HG03439 (cell line): ENCODE measurements at regions not wholly inside any gene's neighbourhood (a gene's known extent, or its start where the extent isn't known, plus 50 kb on each side); places are given as distances from the start of the nearest gene placed in this dataset.
"Not testable (repeated sequence)": the region's sequence is repeated elsewhere in the genome, so short reads cannot be mapped to it uniquely, and the experiment has no call there.

Experiments used
- ATAC-seq: cut with Tn5 transposase; IDR thresholded peaks from one replicate; pipeline ENCODE4 v1.9.1; 2021; ENCODE audit warnings: mild to moderate bottlenecking, moderate library complexity; ENCODE audit not compliant: unreplicated experiment

DNA sequence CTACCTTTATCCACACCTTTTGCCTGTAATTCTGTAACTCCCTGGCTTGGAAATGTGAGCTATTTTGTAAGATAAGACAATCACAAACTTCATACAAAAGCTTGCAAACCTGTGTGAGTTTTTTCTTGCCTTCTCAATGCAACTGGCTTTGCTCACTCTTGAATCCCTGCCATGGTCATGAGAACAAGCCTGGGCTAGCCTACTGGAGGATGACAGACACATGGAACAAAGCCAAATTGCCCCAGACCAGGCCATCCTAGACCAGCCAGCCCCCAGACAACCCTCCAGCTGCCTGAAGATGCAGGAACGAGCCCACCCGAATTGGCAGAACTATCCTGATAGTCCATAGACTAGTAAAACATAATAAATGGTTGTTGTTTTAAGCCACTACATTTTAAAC, 466.6 kb upstream of the ERCC4 start:
- ATAC-seq, result no peak

DNA sequence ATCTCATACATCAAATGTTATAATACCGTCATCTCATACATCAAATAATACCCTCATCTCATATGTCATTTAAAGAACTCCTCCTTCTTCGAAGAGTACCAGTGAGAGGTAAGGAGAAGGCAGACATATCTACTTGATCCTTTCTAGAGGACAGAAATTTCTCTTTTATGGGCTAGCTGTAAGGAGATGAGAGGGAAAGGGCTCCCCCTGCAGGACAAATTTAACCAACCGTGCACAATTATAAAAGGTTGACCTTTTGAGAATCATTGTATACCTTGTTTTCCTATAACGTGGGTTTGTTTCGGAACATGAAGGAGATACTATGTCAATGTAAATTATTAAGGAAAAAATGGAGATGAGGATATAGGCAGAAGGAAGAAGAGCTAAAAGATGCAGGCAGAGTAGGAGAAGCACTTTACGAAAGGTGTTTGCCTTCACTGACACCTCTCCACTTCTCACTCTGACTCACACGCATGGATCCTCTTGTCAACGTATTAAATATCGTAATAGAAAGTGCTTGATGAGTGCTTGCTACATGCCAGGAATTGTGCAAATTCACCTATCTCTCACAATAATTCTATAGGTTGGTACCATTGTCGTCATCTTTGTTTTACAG, 465.9 kb upstream of the ERCC4 start:
- ATAC-seq, result no peak

DNA sequence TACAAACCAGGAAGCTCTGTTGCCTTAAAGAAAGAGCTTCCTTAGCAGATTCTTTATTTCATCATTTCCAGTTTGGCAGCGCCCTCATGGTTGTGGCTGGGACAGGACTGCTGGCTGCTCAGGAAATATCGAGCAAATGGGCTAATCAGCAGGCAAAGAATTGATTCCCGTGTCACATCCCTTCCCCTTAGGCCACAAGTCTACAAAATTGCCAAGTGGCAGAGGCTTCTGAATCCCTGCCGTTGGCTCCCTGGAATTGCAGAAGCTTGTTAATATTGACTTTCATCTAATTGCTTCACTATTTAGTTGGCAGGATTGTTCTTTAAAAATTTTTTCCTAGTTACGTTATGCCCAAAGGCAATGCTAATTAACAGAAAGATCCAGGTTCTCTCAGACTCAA, 456.3 kb upstream of the ERCC4 start:
- ATAC-seq, result no peak

DNA sequence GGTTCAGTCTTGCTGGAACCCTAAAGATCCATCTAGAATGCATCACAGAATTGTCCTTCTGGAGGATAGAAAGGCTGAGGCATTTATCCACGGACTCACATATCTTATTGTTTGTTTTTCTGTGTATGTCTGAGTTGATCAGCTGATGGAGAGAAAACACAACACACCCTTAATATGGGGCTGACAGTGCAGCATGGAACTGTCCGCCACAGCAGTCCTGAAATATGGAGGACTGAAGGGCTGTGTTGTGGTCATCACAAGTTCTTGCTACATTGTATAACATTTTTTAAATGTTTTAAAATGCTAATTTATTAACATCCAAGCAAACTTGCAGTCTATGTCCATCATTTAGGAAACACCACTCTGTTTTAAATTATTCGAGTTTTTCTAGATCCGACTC, 448.9 kb upstream of the ERCC4 start:
- ATAC-seq, result no peak

DNA sequence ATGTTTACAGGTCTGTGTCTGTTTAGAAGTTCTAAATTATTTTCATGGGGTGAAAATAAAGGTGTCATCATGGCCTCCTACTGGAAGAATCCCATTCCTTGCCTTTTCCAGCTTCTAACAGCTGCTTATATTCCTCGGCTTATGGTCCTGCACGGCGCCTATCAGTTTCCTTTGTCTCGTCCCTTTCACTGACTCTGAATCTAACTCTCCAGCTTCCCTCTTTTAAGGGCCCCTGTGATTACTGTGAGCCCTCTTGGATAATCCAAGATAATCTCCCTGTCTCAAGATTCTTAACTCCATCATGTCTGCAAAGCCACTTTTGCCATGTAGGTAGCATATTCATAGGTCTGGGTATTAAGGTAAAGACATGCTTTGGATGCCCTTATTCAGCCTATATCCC, 441.0 kb upstream of the ERCC4 start:
- ATAC-seq, result no peak

DNA sequence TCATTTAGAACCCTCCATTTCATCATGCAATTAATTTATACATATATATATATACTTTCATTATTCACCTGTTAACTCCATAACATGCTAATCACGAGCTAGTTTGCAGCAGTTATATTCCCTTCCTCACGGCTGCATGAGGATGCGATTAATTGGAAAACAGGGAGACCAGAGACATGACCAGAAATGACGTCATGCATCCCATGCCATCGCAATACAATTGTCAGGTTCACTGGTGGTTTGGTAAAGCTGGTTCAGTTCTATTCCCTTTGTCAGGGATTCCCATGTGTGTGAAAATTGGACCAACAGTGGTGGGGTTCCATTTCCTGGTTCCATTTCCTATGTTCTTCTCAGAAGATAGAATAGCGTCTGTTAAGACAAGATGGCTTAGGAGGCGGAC, 440.4 kb upstream of the ERCC4 start:
- ATAC-seq, result no peak

DNA sequence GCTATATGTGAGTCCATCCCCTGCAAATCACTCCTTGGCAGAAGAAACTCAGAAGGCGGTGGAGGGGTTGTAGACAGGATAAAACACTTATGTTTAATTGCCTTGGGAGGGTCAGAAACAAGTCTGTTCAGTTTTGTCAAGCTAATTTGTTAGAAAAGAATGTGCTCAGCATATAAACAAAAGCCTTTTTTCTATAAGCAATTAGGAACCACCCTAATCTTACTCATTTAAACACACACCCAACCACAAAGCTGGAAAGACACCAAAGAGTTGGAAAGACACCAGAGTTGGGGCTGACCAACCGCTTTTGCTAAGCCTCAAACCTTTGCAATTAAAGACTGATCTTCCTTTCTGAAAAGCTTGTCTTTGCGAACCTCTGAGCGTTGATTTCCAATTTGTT, 439.2 kb upstream of the ERCC4 start:
- no peak for ATAC-seq

DNA sequence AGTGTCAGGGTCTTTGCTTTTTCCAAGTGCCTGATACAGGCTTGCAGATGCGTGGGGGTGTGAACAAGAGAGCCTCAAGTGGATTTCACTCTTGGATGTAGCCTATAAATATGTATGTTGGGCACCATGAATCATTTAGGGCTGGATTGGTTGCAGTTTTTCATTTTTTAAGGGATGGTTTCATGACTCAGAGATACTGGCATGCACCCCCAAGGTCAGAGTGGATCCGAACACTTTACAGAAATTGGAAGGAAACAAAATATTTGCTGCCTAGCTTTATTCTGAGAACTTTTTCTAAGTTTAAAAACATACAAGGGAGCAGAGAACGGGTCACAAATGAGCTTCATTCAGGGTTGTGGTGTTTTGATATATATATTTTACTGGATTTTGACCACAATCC, 436.8 kb upstream of the ERCC4 start:
- ATAC-seq, result no peak

DNA sequence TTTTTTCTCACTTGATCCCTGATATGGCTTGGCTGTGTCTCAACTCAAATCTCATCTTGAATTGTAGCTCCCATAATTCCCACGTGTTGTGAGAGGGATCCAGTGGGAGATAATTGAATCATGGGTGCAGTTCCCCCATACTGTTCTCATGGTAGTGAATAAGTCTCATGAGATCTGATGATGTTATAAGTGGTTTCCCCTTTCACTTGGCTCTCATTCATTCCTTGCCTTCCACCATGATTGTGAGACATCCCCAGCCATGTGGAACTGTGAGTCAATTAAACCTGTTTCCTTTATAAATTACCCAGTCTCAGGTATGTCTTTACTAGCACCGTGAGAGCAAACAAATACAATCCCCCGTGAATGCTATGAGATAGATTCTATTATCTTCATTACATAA, 430.5 kb upstream of the ERCC4 start:
- ATAC-seq, result not testable (repeated sequence)

DNA sequence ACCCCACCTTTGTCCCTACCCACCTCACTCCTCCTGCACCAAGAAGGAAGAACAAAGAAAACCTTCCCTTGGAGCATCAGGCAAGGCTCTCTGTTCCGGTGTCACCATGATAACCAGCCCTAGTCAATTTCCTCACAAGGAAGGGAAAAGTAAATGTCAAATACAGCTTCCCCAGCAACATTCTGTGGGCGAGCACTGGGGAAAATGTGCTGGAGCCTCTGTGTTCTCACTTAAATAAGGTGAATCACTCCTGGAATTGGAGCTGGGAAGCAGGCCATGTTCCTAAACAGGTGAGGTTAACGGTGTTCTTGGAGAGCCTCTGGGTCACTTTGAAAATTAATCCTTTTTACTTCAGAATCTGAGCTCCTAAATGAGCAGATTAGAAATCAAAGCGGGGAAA, 427.9 kb upstream of the ERCC4 start:
- no peak for ATAC-seq

DNA sequence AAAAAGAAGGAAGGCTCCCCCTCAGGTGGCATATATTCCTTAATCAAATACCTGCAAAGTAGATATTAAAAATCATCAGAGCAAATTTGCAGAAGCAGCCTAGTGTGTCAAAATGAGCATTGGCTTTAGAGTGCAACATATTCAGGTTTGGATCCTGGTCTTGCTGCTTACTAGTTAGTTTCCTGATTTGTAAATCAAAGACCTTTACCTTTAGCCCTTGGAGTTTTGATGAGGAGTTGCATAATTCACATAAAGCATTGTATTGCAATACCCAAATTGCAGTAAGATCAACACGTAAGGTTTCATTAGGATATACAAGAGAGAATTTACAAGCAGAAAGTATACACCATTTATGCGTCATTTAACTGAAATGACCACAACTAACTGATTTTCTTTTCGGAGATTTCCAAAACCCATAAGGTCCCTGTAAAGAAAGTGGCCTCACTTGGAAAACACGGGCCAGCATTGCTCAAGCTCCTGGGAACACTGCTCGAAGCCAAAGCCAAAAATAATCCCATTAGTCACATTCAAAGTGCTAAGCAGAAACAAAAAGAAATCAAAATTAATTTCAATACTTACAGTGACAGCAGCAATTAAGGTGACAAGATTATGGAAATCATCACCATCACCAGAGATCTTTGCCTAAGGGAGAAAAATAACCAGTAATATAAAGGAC, 415.9 kb upstream of the ERCC4 start:
- no peak for ATAC-seq

DNA sequence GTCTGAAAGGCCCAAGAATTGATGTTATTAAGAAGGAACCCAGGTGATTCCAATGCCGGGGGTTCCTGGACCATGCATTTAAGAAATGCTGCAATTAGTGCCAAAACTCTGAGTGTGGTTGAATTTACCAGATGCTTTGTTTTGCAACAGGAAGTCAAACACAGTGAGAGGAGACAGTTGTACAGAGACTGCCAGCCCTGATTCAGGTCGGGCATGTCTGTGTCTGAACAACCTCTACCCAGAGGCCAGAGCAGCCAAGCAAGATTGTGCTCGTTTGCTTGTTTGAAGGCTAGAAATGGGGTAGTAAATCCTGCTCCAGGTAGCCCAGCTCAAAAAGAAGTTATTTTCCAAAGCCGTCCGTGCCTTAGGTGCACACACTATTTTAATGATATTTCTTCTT, 412.4 kb upstream of the ERCC4 start:
- no peak for ATAC-seq

DNA sequence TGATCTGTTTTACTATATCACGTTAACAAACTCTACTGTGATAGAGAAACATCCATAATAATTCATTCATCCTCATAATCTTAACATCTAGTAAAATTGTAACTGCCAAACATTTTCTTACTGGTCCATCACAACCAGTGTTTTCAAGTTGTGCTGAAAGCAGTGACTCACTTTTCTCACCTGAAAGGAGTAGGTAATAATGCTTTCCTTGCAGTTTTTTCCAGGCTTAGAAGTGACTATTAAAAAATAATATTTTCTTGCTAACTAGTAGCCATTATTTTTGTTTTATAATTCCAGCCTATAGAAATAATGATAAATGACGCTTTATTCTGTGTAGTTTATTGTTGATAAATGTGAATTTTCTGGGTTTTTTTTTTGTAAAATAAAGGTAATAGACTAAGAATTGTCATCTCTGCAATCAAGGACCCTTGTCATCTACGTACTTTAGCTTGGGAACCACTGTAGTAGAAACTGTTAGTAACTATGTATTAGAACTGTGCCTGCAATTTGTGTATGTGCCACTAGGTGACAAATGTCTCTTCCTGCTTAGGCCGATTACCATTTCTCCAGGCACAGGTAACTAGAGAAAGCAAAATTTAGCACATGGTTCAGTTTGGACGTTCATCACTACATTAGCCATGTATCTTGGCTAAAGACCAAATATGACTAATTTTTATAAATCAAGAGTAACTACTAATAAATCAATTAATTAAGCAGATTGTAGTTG, 409.4 kb upstream of the ERCC4 start:
- no peak for ATAC-seq

DNA sequence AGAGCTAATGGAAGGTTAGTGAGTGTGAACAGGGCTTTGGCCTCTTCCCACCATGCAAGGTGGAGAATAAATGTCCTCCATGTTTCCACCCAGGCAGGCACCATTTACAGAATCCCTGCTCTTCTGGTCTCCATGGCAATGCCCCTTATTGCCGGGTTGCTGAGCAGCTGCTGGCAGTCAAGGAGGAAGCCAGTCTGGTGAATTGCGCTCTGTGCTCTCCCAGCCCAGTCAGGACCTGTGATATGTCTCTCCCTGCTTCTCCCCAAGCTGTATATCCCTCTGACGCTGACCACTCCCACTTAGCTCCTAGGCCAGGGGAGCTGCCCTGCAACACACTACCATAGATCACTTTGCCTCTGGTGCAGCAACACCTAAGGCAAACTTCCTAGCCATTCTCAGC, 402.1 kb upstream of the ERCC4 start:
- ATAC-seq, result no peak

DNA sequence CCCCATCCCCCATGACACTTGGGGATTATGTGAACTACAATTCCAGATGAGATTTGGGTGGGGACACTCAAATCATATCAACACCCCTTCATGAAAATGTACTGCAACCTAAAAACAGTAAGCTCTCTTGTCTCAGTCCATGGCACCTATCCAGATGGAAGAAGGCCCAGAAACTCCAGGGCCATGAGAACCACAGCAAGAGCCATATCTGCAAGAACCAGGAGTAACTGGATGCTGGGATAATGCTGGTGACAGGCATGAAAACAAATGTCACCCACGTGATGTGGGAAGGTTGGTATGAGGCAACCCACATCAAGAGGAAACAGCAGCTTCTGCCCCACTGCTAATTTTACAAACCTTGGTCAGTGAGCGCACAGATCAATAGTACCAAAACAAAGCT, 400.1 kb upstream of the ERCC4 start:
- ATAC-seq, result no peak

DNA sequence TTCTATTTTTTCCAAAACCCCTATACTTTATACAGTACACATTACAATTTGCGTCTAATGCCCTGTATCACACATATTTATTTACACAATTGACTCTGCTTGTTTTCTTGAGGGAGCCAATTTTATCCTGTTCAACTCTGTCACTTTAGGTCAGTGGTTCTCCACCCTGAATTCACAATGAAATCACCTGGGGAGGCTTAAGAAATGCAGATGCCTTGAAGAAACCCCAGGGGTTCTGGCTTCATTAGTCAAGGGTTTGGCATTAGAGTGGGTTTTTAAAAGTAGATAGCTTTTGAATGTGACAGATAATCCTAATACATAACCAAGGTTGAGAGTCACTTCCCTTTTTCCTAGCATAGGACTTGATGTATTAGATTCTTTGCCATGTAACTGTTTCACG, 398.6 kb upstream of the ERCC4 start:
- no peak for ATAC-seq

DNA sequence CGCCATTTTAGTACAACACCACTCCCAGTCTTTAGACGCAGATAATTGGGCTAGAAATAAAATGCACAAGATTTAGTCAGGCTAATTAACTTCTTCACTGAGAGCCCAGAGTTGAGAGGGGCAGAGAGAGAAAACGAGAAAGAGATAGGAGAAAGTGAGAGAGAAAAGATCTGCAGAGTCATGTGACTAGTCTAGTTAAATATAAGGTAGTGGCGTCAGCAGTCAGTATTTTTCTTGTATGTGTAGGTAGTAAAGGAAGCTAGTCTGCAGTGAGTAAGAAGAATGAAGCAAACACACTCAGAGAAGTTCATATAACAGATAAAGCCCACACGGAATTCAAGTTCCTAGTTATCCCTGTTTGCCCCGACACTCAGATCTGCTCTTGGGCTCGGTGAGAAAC, 392.6 kb upstream of the ERCC4 start:
- no peak for ATAC-seq

DNA sequence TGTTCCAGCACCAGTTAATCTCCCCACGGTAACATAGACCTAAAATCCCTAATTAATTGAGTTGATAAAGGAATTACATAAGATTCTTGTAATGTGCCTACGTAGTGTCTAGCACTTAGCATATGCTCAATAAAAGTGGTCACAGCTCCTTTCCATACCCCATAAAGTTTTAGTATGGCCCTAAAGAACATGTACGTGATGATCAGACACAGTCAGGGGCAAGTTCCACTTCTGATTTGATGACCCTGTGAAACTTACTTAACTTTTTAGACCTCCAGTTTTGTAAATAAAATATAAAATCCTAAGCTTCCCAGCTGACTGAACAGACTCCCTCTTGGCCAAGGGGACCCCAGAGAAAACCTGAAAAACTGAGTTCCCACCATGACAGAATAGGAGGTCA, 391.3 kb upstream of the ERCC4 start:
- no peak for ATAC-seq

DNA sequence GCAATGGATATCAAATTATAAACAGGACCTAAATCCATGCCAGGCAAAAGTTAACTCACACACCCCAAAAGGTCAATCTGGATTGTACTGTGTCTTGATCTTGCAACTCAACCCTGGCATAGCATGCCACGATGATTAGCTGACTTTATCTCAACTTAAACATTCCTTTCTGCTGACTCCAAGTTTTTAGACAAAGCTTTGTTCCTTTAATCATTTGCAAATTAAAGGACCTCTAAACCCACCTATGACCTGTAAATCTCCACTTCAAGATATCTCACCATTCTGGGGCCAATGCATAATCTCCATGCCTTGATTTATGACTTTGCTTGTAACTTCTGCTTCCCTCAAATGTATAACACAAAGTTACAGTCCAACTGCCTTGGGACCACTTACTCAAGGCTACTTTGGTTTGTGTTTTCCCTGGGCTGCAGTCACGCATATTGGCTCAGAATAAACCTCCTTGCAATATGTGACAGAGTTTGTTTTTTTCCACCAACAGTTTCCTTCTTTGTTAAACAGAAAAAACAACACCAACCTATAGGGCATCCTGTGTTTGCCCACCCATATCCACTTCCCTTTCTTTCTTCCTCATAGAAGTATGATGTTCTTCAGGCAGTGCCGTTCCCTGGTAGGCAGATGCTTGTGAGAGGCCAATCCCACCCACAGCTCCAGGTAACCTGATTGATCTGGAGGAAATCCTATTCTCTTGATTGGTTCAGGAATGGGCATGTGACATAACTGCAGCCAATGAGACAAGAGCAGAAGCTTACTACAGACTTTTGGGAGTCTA, 390.6 kb upstream of the ERCC4 start:
- ATAC-seq, result no peak

DNA sequence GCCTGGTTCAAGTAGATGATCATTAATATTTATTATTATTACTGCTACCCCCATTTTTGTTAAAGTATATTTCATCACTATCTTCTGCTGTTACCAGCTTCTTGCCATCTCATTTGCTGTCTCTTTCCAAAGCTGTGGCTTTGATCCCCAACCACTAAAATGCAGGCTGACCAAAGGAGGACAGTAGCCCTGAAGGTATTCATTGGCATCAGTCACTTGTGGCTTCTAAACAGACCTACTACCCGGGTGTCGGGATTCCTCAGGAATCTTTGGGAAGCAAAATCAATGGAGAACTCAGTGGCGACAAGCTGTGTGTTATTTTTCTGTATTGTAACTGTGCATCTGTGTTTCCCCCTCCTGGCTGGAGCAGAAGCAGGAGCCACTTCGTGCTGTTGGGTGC, 379.2 kb upstream of the ERCC4 start:
- ATAC-seq, result no peak

DNA sequence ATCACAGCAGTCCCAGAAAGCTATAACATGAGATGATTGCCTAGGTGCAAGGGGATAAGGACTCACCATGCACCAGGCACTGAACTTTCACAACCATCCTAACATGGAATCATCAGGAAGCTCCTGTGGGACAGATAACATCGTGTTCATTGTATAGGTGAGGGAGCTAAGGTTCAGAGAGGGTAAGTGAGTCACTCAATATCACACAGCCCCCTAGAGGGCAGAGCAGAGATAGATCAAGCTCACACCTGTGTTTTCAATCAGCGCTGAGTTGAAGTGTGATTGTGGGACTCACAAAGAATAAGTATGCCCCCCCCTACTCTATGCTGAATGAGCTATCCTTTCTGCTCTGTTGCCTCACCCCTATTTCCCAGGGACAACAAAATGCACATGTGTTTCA, 377.7 kb upstream of the ERCC4 start:
- no peak for ATAC-seq

DNA sequence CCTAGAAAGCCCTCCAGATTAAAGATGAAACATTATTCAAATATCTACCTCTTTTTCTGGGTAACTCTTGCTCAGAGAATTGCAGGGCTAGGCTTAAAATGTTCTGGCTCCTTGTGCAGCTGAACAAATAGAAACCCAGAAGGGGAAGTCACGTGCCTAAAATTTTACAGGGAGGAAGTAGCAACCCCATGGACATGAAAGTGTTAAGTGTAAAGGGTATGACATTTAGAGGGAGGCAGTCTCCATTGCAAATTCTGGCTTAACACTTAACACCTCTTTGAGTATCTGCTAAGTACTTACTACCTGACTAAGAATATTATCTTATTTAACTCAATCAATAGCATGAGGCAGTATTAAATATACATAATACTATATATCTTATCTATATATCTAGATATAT, 376.1 kb upstream of the ERCC4 start:
- ATAC-seq, result no peak
